IPS DF 6.9 (cell line): ENCODE measurements at regions not wholly inside any gene's neighbourhood (a gene's known extent, or its start where the extent isn't known, plus 50 kb on each side); places are given as distances from the start of the nearest gene placed in this dataset.

Experiments
- DNase-seq: peaks from one replicate; pipeline ENCODE4 v3.0.0-alpha.2; 2013; ENCODE audit warnings: low read depth, low spot score
- H3K27ac ChIP-seq: one replicate; pipeline ENCODE4 v1.5.1; 2013; ENCODE audit warnings: low read length, control low read depth
- H3K27me3 ChIP-seq: 2 replicates; pipeline ENCODE4 v1.6.1; 2013; ENCODE audit warnings: mild to moderate bottlenecking, low read length; ENCODE audit not compliant: control insufficient read depth, insufficient read depth
- H3K36me3 ChIP-seq: 2 replicates; pipeline ENCODE4 v1.6.1; 2013; ENCODE audit warnings: low read length; ENCODE audit not compliant: control insufficient read depth, insufficient read depth
- H3K4me1 ChIP-seq: 2 replicates; pipeline ENCODE4 v1.6.1; 2013; ENCODE audit warnings: low read length; ENCODE audit not compliant: control insufficient read depth, insufficient read depth
- H3K4me3 ChIP-seq: 2 replicates; pipeline ENCODE4 v1.5.1; 2013; ENCODE audit warnings: mild to moderate bottlenecking, low read length
- H3K9me3 ChIP-seq: 2 replicates; pipeline ENCODE4 v1.6.1; 2013; ENCODE audit warnings: low read length, inconsistent platforms; ENCODE audit not compliant: control insufficient read depth, insufficient read depth
- WGBS: extraction: QIAGEN DNeasy Blood & Tissue Kit; methylation state at CpG from one replicate; pipeline ENCODE4 v1.1.7; 2013; ENCODE audit warnings: mixed read lengths, missing lambda C conversion rate; ENCODE audit not compliant: insufficient read length, insufficient coverage; 5-methylcytosine and 5-hydroxymethylcytosine counted together

GRCh38 chr1:234674218-234674815, 64.3 kb upstream of the IRF2BP2 start:
- H3K27me3 ChIP-seq: no peaks in the 10 kb centered on the region
- no CpG with 5 or more reads among the region's 4 CpGs for WGBS
- H3K4me1 ChIP-seq: no peaks in the 10 kb centered on the region
- H3K27ac ChIP-seq: no peak overlapping the region
- no peak for DNase-seq
- H3K4me3 ChIP-seq: no peak overlapping the region
- no peaks in the 10 kb centered on the region for H3K36me3 ChIP-seq
- no peaks in the 10 kb centered on the region for H3K9me3 ChIP-seq

DNA sequence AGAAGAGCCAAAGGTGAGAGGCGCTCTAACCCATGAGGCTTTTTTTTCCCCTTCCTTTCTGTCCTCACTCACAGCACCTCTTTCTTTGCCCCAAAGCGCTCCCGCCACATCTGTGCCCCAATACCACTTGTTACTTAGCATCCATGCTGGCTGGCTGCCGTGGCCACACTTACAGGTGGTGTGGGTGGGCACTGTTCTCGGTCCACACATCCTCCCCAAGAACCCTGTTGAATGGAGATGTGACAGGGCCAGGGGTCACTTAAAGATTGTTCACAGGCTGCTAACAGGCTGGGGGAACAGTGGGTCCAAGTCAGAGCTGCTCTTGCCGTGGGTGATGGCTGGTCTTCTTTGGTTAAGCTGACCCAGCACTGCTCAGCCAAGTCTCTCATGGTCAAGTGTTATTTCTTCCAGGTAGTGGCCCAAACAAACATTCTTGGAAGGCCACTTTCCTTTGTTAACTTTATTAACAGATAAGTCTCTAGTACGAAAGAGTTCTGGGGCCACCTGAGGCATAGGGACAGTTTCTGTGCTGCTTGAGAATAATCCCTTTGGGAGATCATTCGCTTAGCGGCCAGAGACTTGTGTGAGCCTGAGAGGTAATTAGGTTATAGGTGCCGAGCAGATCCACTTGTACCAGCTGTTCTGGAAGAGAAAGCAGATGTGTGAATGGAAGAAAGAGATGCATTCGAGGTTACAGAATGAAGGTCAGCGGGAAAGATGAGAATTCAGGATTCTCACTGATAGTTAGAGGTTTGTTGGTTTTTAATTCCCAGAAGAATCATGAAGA, 62.6 kb upstream of the IRF2BP2 start:
- Histone ChIP-seq H3K9me3 (no peaks in the 10 kb centered on the region), H3K27me3 (no peaks in the 10 kb centered on the region), H3K36me3 (no peaks in the 10 kb centered on the region), H3K4me1 (no peaks in the 10 kb centered on the region), H3K4me3 (no peak overlapping the region), H3K27ac (no peak overlapping the region)
- no peak for DNase-seq
- no CpG with 5 or more reads among the region's 12 CpGs for WGBS

DNA sequence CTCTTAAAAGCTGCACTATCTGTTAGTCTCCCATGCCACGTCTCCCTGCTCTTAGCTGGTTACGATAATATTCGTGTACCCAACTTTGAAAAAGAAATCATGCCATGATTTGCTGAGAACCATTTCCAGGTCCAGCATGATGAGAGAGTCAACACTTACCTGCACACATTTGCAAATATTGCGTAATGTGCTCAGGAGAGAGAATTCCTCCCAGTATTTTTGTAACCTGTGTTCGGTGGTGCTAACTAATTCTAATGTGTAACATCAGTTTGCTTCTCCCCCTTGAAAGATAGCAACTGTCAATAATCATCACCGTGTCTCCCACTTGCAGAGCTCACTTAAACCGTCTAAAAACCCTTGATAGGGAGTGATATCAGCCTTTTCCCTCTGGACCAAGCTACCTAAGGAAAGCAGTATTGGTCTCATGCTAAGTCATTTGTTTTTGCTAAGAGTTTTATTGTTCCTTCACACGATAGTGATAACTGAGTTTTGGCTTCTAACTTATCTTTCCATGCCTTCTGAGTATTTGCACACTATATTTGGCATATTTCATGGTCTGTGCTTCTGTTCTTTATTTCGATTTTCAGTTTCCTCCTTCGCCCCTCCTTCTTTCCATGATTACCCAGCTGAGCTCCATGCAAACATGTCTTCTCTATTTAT, 61.1 kb upstream of the IRF2BP2 start:
- Histone ChIP-seq H3K27ac (no peak overlapping the region), H3K4me1 (no peaks in the 10 kb centered on the region), H3K9me3 (no peaks in the 10 kb centered on the region), H3K27me3 (no peaks in the 10 kb centered on the region), H3K36me3 (no peaks in the 10 kb centered on the region), H3K4me3 (no peak overlapping the region)
- WGBS: no CpG with 5 or more reads among the region's 10 CpGs
- DNase-seq: no peak

DNA sequence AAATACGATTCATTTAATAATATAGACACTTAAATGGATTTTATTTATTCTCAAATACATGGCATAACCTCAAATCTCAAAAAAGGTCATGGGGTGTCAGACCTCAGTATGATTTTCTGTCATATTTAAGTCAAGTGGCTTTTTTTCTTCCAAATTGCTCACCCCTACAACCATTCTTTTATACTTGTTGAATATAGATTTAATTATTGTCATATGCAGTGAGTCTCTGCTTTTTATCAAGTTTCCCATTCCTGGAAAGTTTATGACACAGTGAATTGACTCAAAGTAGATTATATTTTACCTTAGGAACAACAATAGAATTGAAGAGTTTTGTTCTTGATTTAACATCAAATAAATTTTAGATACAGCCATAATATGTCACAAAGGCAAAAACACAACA, 59.5 kb upstream of the IRF2BP2 start:
- no peak overlapping the region for H3K4me3 ChIP-seq
- no peaks in the 10 kb centered on the region for H3K36me3 ChIP-seq
- no peaks in the 10 kb centered on the region for H3K9me3 ChIP-seq

GRCh38 chr1:234668577-234668955, 58.6 kb upstream of the IRF2BP2 start:
- H3K27me3 ChIP-seq: no peaks in the 10 kb centered on the region
- no peak overlapping the region for H3K27ac ChIP-seq
- no peaks in the 10 kb centered on the region for H3K36me3 ChIP-seq
- no CpG with 5 or more reads among the region's 5 CpGs for WGBS
- no peak overlapping the region for H3K4me3 ChIP-seq
- DNase-seq: no peak
- H3K4me1 ChIP-seq: no peaks in the 10 kb centered on the region
- no peaks in the 10 kb centered on the region for H3K9me3 ChIP-seq

More for the DNA sequence above, 59.5 kb upstream of the IRF2BP2 start:
- WGBS: no CpG with 5 or more reads among the region's 1 CpG
- no peaks in the 10 kb centered on the region for H3K27me3 ChIP-seq
- no peaks in the 10 kb centered on the region for H3K4me1 ChIP-seq
- DNase-seq: no peak
- H3K27ac ChIP-seq: no peak overlapping the region

DNA sequence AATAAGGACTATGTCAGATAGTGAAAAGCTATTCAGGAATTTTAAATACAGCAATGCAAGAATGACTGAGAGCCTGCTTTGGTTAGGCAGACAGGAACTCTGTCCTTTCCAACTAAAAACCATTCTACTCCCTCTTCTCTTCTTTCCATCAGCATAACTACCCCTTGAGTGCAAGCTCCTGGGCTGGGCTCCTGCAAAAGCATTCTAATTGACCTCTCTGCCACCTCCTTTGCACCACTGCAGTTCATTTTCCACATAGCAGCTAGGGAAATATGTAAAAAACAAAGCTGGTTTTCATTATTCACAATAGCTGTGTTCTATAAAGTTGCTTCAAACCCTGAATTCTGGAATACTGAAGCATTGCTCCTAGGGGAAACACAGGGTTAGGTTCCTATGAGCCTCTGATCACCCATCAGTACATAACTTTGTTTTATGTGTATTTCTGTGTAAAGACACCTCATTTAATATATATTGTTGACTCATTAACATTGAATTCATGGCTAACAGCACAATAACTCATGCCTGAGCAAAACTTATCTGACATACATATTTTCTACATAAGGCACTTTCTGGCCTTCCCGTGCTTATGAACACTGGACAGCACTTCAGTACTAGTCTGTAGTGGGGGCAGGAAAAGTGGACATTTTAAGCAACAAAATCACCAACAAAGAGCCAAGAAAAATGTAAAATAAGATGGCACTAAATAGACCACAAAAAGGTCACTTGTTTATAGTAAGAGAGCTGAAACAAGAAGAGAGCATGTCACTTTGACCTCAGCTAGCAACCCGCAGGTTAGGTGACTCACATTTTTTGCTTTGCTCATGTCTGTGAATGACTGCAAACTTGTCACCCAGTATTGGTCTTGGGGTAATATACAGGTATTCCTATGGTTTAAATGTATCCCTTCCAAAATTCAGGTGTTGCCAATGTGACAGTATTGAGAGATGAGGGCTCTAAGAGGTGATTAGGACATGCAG, 57.9 kb upstream of the IRF2BP2 start:
- Histone ChIP-seq H3K36me3 (no peaks in the 10 kb centered on the region), H3K4me1 (no peaks in the 10 kb centered on the region), H3K27ac (no peak overlapping the region), H3K4me3 (no peak overlapping the region), H3K27me3 (no peaks in the 10 kb centered on the region), H3K9me3 (no peaks in the 10 kb centered on the region)
- DNase-seq: no peak
- no CpG with 5 or more reads among the region's 2 CpGs for WGBS

GRCh38 chr1:234666761-234667160, 56.8 kb upstream of the IRF2BP2 start:
- H3K27me3 ChIP-seq: no peaks in the 10 kb centered on the region
- WGBS: no CpG with 5 or more reads among the region's 4 CpGs
- H3K4me3 ChIP-seq: no peak overlapping the region
- H3K4me1 ChIP-seq: no peaks in the 10 kb centered on the region
- no peaks in the 10 kb centered on the region for H3K36me3 ChIP-seq
- H3K9me3 ChIP-seq: no peaks in the 10 kb centered on the region
- DNase-seq: no peak
- no peak overlapping the region for H3K27ac ChIP-seq

DNA sequence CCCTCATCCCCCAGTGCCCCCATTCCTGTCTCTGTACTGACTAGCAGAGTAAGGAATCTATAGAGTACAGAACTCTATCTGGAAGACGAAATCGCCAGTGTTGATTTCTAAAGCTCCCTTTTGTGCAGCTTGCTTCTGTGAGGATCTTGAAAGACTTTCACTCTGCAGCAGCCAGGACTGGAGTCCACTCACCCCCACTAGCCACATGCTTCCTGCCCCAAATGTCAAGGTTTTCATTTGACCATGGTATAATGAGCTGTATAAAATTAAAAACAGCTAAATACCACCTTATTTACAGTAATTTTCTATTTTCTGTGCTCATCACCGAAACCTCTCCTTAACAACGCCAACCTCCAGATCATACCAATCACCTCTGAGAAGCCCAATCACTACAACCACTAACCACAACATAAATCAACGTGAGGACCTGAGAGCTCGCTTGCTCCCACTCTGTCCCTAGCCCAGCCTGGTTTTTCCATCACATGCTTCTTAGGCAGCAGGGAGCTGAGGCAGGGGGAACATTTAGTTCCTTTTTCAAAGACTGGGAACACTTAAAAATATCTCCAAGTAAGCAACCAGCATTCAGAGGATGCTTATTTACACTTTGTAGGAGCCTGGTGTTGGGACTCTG, 56.1 kb upstream of the IRF2BP2 start:
- no peak for DNase-seq

DNA sequence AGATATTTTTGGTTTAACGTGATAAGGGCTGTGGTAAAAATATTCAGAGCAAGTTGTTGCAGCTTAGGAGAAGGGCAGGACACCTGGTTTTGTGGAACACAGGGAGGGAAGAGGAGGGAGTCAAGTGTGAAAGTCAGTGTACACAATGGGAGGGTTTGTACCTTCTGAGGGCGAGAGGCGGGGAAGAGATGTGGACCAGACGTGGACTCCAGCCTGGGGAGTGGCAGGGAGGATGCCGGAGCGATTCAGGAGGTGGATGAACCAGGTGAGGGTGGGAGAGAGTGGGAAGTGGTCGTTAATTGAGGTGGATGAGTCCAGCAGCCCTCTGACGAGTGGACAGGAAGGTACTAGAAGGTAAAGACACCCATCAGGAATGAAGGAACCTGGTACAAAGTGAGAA, 52.2 kb upstream of the IRF2BP2 start:
- H3K4me1 ChIP-seq: no peaks in the 10 kb centered on the region; the same call in 1 of the 2 replicates
- H3K9me3 ChIP-seq: no peaks in the 10 kb centered on the region
- H3K36me3 ChIP-seq: no peaks in the 10 kb centered on the region
- DNase-seq: no peak
- H3K4me3 ChIP-seq: no peak overlapping the region
- no peak overlapping the region for H3K27ac ChIP-seq
- no CpG with 5 or more reads among the region's 8 CpGs for WGBS
- H3K27me3 ChIP-seq: no peaks in the 10 kb centered on the region

More for the DNA sequence above, 56.1 kb upstream of the IRF2BP2 start:
- no peaks in the 10 kb centered on the region for H3K4me1 ChIP-seq
- H3K9me3 ChIP-seq: no peaks in the 10 kb centered on the region
- 100% methylated on average over 2 of the region's 6 CpGs for WGBS
- no peak overlapping the region for H3K27ac ChIP-seq
- H3K27me3 ChIP-seq: no peaks in the 10 kb centered on the region
- H3K36me3 ChIP-seq: no peaks in the 10 kb centered on the region
- H3K4me3 ChIP-seq: no peak overlapping the region
